Omental fat pad (tissue), 3 donors: ENCODE measurements at regions not wholly inside any gene's neighbourhood (a gene's known extent, or its start where the extent isn't known, plus 50 kb on each side); places are given as distances from the start of the nearest gene placed in this dataset.

ENCODE experiments used
- ATAC-seq: fragments of 150-250 bp; one replicate; pipeline ENCODE4 v1.9.1; 2016; ENCODE audit warnings: mild to moderate bottlenecking, moderate library complexity; ENCODE audit not compliant: low FRiP score
- DNase-seq: peaks from one replicate; pipeline ENCODE4 v3.0.0-alpha.2; 2019; ENCODE audit warnings: low spot score
- TF ChIP-seq, protein P1 (sequence below), 3 donors: fragments of 450-650 bp; IDR thresholded peaks; one replicate each; pipeline ENCODE4 v1.5.1; 2016 to 2017; ENCODE audit warnings: antibody characterized with exemption in 3 of 3, mild to moderate bottlenecking in 3 of 3, moderate library complexity in 2 of 3

DNA sequence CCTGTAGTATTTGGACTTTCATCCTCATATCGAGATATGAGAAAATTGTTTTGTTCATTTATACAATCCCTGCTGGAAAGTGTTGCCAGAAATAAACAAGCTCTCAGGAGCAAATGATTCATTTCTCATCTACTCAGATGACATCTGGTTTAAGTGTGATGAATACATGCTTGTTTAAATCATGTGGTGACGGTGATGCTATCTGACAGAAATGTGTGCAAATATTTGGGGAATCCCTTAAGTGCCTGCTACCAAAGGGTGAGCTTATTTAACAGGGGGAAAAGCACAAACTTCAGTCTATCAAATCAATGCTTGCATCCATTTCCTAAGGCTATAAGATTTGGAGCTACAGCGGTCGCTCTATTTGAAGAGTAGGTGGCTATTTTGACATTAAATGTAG lies 368.3 kb upstream of the SASH1 start:
- ATAC-seq (no peak), DNase-seq (no peak)
- TF ChIP-seq, protein P1, sequence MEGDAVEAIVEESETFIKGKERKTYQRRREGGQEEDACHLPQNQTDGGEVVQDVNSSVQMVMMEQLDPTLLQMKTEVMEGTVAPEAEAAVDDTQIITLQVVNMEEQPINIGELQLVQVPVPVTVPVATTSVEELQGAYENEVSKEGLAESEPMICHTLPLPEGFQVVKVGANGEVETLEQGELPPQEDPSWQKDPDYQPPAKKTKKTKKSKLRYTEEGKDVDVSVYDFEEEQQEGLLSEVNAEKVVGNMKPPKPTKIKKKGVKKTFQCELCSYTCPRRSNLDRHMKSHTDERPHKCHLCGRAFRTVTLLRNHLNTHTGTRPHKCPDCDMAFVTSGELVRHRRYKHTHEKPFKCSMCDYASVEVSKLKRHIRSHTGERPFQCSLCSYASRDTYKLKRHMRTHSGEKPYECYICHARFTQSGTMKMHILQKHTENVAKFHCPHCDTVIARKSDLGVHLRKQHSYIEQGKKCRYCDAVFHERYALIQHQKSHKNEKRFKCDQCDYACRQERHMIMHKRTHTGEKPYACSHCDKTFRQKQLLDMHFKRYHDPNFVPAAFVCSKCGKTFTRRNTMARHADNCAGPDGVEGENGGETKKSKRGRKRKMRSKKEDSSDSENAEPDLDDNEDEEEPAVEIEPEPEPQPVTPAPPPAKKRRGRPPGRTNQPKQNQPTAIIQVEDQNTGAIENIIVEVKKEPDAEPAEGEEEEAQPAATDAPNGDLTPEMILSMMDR (IDR thresholded peaks at IDR 0.05), result no peak

DNA sequence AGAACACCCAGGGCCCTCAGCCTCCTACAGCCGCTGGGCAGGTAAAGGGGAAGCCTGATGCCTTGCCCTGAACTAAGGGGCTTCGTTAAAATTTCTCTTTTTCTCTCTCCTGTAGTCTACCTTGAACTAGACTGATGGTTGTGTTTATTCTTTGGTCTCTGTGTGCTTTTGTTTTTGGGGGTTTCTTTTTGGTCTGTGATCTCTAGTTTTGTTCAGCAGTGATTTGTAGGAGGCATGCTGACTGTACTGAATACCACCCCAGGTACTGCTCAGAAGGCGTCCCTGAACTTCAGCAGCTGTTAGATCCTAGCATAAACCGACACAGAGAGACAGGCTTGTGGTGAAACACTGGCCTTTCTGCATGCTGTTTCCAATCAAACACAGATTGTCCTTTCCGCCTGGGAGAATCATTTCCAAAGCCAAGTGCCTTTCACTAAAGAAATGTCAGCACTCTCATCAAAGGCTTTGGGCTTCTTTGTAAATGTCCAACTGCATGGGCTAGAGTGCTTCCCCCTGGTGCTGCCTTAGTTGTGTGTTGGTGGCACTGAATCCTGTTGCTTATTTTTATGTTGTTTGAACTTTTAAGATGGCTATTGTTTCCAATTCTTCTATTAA lies 364.7 kb upstream of the SASH1 start:
- ATAC-seq (no peak), DNase-seq (no peak)
- TF ChIP-seq, protein P1 (IDR thresholded peaks at IDR 0.05), result no peak

DNA sequence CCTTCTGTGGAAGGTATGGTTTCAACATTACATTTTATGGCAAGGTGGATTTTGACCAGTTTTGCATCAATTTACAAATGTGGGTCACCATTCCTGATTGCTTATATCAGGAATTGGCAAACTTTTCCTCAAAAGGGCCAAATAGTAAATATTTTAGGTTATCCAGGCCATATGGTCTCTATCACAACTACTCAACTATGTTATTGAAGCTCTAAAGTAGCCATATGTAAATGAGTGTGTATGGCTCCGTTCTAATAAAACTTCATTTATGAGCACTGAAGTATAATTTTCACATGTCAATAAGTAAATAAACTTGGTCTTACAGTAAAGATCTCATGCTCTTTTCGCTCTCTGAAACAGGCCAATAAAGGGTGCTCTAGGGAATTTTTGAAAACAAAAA lies 362.7 kb upstream of the SASH1 start:
- ATAC-seq (no peak), DNase-seq (no peak)
- TF ChIP-seq, protein P1 (IDR thresholded peaks at IDR 0.05), result no peak

DNA sequence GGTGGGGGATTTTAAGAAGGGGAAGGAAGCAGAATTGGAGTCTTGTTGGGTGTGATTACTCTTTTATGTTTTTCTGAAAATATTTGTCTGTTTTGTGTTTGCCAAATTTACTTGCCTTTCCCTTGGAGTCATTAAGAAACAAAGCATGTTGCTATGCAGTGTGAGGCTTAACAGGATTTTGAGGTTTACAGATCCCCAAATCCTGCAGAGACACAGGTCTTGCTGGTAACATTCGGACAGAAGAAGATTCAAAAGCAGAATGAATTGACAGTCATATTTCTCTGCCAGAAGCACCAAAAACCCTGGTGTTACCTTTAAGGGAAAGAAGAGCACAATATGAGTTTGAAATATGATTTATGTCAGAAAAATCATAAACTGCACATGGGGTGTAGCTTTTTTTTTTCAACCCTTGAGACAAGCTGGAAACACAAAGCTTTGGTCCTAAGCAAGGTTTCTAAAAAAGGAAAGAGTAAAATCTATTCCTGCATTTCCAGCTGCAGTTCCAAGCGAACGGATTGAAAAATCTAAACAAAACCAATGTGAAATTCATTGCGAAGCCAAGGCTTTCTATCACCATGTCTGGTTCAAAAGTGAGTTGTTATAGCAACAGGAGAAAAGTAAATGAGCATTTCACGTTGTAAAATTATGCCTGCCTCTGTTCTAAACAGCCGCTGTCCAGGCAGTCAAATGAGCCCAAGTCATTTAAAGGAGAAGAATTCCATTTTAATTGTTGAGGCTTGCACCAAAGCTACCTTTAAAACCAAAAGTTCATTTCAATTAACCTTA lies 358.9 kb upstream of the SASH1 start:
- TF ChIP-seq, protein P1 (IDR thresholded peaks at IDR 0.05), result no peak
- no peak for ATAC-seq

DNA sequence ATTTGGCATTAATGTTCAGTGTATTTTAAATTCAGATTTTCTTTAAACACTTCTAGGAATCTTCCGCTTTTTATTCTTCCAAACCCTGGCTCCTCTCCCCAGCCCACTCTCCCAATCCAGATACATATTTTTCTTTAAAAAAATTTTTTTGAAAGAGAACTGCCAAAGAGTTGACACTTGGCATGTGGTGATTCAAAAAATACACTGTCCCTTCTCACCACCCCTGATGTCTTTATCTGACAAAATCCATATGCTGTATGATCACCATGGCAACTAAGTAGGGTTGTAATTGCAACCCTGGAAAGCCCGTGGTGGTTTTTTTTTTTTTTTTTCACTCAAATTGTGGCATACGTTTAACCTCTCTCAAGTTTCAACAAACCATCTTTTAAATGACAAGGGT lies 355.8 kb upstream of the SASH1 start:
- no peak for ATAC-seq
- TF ChIP-seq, protein P1 (IDR thresholded peaks at IDR 0.05), result no peak
- DNase-seq, result no peak

More for the DNA sequence above, 358.9 kb upstream of the SASH1 start:
- no peak for DNase-seq

DNA sequence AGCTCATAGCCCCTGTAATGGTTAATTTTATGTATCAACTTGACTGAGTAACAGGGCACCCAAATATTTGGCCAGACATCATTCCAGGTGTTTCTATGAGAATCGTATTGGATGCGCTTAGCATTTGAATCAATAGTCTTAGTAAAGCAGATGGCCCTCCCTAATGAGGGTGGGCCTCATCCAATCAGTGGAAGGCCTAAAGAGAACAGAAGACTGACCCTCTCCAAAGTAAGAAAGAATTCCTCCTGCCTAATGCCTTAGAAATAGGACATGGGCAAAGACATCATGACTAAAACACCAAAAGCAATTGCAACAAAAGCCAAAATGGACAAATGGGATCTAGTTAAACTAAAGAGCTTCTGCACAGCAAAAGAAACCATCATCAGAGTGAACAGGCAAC lies 352.5 kb upstream of the SASH1 start:
- TF ChIP-seq, protein P1 (IDR thresholded peaks at IDR 0.05), result no peak
- ATAC-seq, result no peak
- DNase-seq, result no peak

DNA sequence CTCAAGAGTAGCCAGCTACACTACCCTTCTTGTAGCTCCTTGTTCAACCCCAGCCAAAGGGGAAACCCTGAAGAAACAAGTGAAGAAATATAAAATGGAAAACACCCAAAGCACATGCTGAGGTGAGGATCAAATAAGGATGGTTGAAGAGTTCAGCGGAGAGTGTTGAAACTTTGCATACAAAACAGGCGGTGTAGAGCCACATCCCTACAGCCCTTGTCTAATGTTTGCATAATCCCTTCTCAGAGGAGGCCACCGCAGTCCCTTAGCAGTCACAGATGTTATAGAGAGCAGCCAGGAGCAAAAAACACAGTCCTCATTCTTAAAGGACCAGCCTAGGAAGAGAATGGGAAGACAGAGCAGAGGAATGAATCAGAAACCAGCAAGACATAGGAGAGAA lies 350.7 kb upstream of the SASH1 start:
- no peak for DNase-seq
- ATAC-seq, result no peak
- TF ChIP-seq, protein P1 (IDR thresholded peaks at IDR 0.05), result no peak
